ENCODE measurements at regions not wholly inside any gene's neighbourhood (a gene's known extent, or its start where the extent isn't known, plus 50 kb on each side); places are given as distances from the start of the nearest gene placed in this dataset.
"Not testable (repeated sequence)": the region's sequence is repeated elsewhere in the genome, so short reads cannot be mapped to it uniquely, and the experiment has no call there.

- no peak overlapping the region for H3K4me3 ChIP-seq (replicated peaks; ENCODE audit: low read depth, low read length)
- no peak for DNase-seq (ENCODE audit: extremely low read depth, insufficient read length)
- TF ChIP-seq CTCF (IDR thresholded peaks at IDR 0.05; ENCODE audit: insufficient read depth, low read length, poor library complexity, severe bottlenecking): no peak
- no peaks in the 10 kb centered on the region for H3K36me3 ChIP-seq (ENCODE audit: control insufficient read depth, insufficient read depth, low read length)
- no peaks in the 10 kb centered on the region for H3K27me3 ChIP-seq (replicated peaks; ENCODE audit: control insufficient read depth, insufficient read depth, low read length)
Observed at GRCh38 chr5:118466418-118466817, 521.9 kb downstream of the DTWD2 start.

- H3K36me3 ChIP-seq (ENCODE audit: control insufficient read depth, insufficient read depth, low read length); H3K4me3 ChIP-seq (replicated peaks; ENCODE audit: low read depth, low read length); H3K27me3 ChIP-seq (replicated peaks; ENCODE audit: control insufficient read depth, insufficient read depth, low read length); DNase-seq (ENCODE audit: extremely low read depth, insufficient read length): not testable (repeated sequence)
Observed at GRCh38 chr5:118462276-118462675, 526.1 kb downstream of the DTWD2 start.

- Histone ChIP-seq H3K27me3 (replicated peaks; ENCODE audit: control insufficient read depth, insufficient read depth, low read length) (no peaks in the 10 kb centered on the region), H3K36me3 (ENCODE audit: control insufficient read depth, insufficient read depth, low read length) (no peaks in the 10 kb centered on the region), H3K4me3 (replicated peaks; ENCODE audit: low read depth, low read length) (no peak overlapping the region)
- DNase-seq (ENCODE audit: extremely low read depth, insufficient read length): no peak
- TF ChIP-seq CTCF (IDR thresholded peaks at IDR 0.05; ENCODE audit: insufficient read depth, low read length, poor library complexity, severe bottlenecking): no peak
Observed at GRCh38 chr5:118461436-118461835, 526.9 kb downstream of the DTWD2 start.

GRCh38 chr5:118459490-118459889 lies 528.9 kb downstream of the DTWD2 start:
- no peak for TF ChIP-seq CTCF (IDR thresholded peaks at IDR 0.05; ENCODE audit: insufficient read depth, low read length, poor library complexity, severe bottlenecking)
- DNase-seq (ENCODE audit: extremely low read depth, insufficient read length): no peak
- Histone ChIP-seq H3K36me3 (ENCODE audit: control insufficient read depth, insufficient read depth, low read length) (no peaks in the 10 kb centered on the region), H3K27me3 (replicated peaks; ENCODE audit: control insufficient read depth, insufficient read depth, low read length) (no peaks in the 10 kb centered on the region), H3K4me3 (replicated peaks; ENCODE audit: low read depth, low read length) (no peak overlapping the region)

GRCh38 chr5:118456085-118456484 lies 532.3 kb downstream of the DTWD2 start:
- no peaks in the 10 kb centered on the region for H3K27me3 ChIP-seq (replicated peaks; ENCODE audit: control insufficient read depth, insufficient read depth, low read length)
- TF ChIP-seq CTCF (IDR thresholded peaks at IDR 0.05; ENCODE audit: insufficient read depth, low read length, poor library complexity, severe bottlenecking): no peak
- no peak overlapping the region for H3K4me3 ChIP-seq (replicated peaks; ENCODE audit: low read depth, low read length)
- H3K36me3 ChIP-seq (ENCODE audit: control insufficient read depth, insufficient read depth, low read length): no peaks in the 10 kb centered on the region
- no peak for DNase-seq (ENCODE audit: extremely low read depth, insufficient read length)

- Histone ChIP-seq H3K4me3 (replicated peaks; ENCODE audit: low read depth, low read length) (no peak overlapping the region), H3K27me3 (replicated peaks; ENCODE audit: control insufficient read depth, insufficient read depth, low read length) (no peaks in the 10 kb centered on the region), H3K36me3 (ENCODE audit: control insufficient read depth, insufficient read depth, low read length) (no peaks in the 10 kb centered on the region)
- DNase-seq (ENCODE audit: extremely low read depth, insufficient read length): no peak
- no peak for TF ChIP-seq CTCF (IDR thresholded peaks at IDR 0.05; ENCODE audit: insufficient read depth, low read length, poor library complexity, severe bottlenecking)
Observed at GRCh38 chr5:118451697-118452247, 536.6 kb downstream of the DTWD2 start.

All from GM06990 (cell line).